GM08714 (cell line): ENCODE measurements at regions not wholly inside any gene's neighbourhood (a gene's known extent, or its start where the extent isn't known, plus 50 kb on each side); places are given as distances from the start of the nearest gene placed in this dataset.

ENCODE experiments used
- H3K4me3 ChIP-seq: fragments of 200-500 bp; sonication (Bioruptor generic); 2 replicates; pipeline ENCODE4 v1.5.1; 2014; ENCODE audit warnings: mild to moderate bottlenecking, low read length, inconsistent platforms
- ZNF274 ChIP-seq: IDR thresholded peaks from 2 replicates; pipeline ENCODE4 v1.6.1; 2012; ENCODE audit warnings: mild to moderate bottlenecking, low read depth, low read length

DNA sequence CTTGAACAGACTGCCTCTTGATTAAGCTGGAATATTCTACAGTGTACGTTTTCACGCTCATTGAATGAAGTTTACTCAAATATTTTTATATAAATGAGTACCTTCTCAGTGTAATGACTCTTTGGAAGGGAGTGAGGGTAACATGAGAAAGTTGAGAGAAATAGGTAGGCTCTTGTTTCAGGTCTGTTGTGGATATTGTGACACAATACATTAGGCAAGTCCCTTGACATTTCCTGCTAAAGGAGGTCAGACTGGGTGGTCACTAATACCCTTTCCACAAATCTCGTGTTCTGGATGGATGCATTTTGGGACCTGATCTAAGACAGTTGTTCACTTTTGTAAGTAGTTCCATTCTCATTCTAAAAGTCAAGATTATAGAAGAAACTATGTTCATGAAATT, 324.8 kb upstream of the AZI2 start:
- H3K4me3 ChIP-seq, result no peak overlapping the region
- no peak for TF ChIP-seq ZNF274

GRCh38 chr3:28674212-28674611, 325.6 kb upstream of the AZI2 start:
- no peak overlapping the region for H3K4me3 ChIP-seq
- no peak for TF ChIP-seq ZNF274

GRCh38 chr3:28677581-28677980, 329.0 kb upstream of the AZI2 start:
- no peak for TF ChIP-seq ZNF274
- H3K4me3 ChIP-seq, result no peak overlapping the region

DNA sequence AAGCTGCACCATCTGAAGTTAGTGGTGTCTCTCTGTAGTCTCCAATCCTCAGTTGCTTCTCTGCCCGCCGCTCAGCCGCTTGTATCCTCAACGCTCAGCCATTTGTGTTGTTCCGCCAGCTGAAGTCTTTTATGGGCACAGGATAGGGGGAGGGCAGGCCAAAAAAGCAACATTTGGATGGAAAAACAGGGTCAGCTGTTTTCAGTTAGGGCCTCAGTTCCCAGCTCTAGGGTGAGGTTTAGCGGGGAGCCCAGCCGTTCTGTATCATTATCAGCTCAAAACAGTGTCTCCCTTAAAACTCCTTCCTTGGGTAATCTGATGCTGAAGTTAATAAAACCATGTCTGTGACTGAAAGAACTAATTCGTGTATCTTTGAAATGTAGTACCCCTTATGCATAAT, 329.5 kb upstream of the AZI2 start:
- TF ChIP-seq ZNF274, result no peak
- H3K4me3 ChIP-seq, result no peak overlapping the region

DNA sequence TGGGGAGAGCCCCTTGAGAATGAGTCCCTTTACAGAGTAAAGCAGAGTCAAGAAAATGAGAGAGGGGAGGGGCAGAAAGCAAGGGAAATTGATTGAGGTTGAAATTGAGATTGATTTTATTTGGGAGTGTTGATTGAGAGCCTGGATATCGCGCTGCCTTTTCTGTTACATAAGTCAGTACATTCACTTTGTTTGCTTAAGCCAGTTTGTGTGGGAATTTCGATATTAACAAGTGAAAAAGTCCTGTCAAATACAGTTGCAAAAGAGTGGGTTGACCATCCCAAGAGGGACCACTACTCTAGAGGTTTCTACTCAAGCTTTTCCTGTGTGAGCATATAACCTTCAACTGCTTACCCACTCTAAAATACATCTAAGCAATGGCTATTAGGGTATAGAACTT, 331.4 kb upstream of the AZI2 start:
- TF ChIP-seq ZNF274, result no peak
- no peak overlapping the region for H3K4me3 ChIP-seq

DNA sequence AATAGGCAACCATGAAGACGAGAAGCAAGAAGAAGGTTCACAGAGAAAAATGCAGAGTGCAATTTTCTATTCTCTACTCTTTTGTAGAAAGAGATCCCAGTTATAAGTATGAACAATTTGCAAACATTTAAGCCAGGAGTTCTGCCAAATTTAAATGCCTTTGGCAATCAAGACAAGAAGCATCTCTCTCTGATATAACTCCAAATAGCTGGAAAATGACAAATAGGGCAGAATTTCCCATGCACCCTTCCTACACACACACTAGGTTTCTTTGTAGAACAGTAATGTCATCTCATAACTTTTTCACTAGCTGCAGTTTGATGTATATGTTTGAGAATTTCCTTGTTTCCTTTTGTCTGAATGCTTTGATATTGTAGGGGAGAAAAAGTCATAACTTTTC, 333.5 kb upstream of the AZI2 start:
- no peak overlapping the region for H3K4me3 ChIP-seq
- TF ChIP-seq ZNF274, result no peak

GRCh38 chr3:28690176-28690575, 341.6 kb upstream of the AZI2 start:
- no peak overlapping the region for H3K4me3 ChIP-seq
- no peak for TF ChIP-seq ZNF274

- TF ChIP-seq ZNF274, result no peak
- no peak overlapping the region for H3K4me3 ChIP-seq
Measured at GRCh38 chr3:28698706-28699105, 350.1 kb upstream of the AZI2 start.

DNA sequence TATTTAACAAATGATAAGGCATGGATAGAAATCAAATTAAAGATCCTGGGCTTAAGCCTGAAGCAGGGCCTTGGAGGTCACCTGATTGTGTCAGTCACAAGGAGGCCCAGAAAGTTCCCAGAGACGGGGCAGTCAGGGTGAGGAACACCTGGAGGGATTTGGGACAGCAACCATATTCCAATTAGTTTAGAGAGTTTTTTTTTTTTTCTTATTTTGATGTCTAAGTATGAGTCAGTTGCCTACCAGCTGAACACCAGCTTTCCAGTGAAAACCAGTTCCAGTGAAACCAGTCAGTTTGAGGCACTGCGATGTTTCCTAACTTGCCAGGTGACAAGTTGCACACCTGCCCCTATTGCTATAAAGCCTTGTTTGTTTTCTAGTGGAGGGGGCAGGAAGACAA, 350.7 kb upstream of the AZI2 start:
- H3K4me3 ChIP-seq, result no peak overlapping the region
- no peak for TF ChIP-seq ZNF274

DNA sequence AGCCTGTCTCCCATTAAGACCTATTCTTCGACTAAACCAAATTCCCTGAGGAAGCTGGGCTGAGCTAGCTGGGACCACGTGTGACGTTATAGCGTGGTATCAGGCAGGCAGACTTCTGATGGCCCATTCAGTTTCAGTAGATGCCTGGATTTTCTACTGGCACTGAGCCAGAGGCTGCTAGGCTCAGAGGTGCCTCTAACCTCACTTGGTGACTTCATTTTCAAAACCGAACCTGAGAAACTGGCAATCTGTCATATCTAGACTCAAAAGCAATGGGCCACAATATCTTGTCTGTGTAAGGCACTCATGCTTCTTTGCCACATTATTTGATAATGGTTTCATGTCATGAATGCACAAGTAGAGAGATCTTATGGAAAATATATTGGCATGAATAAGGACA, 352.1 kb upstream of the AZI2 start:
- TF ChIP-seq ZNF274, result no peak
- H3K4me3 ChIP-seq, result no peak overlapping the region

GRCh38 chr3:28703843-28704242, 355.2 kb upstream of the AZI2 start:
- no peak for TF ChIP-seq ZNF274

DNA sequence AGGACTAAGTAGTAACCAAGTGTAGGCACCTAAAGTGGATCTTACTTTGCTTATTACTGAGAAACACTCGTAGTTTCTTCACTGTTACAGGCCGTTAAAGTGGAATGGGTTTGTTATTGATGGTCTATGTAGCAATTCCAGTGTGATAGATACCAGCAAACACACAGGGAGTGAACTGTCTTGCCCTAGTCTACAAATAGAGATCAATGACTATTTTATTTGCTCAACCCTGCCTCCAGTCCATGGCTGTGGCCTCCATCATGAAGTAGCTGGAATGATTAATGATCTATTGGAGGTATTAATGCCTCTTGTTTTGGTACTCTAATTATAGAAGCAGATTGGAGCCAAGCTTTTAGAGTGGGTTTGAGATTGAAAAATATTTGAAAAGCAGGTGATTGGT, 362.7 kb upstream of the AZI2 start:
- TF ChIP-seq ZNF274, result no peak

More at GRCh38 chr3:28703843-28704242, 355.2 kb upstream of the AZI2 start:
- no peak overlapping the region for H3K4me3 ChIP-seq

DNA sequence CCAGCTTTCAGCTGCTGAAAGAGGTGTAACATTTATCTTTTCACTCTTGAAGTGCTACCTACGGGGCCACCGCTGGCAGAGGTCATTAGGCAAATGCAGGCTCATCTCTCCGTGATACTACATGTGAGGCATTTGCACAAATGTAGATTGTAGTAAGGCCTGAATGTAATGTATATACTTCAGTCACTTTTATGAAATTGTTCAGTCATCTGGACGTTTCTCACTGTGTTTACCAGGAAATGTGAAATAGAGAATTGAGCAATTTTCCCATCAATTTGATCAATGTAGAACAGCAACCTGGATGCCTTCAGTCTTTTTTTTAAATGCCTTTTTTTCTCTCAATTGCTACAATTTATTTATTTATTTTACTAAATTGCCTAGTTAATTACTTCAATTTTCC, 368.3 kb upstream of the AZI2 start:
- TF ChIP-seq ZNF274, result no peak
- no peak overlapping the region for H3K4me3 ChIP-seq

More for the DNA sequence above, 362.7 kb upstream of the AZI2 start:
- no peak overlapping the region for H3K4me3 ChIP-seq

GRCh38 chr3:28718074-28718849, 369.6 kb upstream of the AZI2 start:
- no peak for TF ChIP-seq ZNF274
- no peak overlapping the region for H3K4me3 ChIP-seq

- H3K4me3 ChIP-seq, result no peak overlapping the region
- no peak for TF ChIP-seq ZNF274
Measured at GRCh38 chr3:28726840-28727239, 378.2 kb upstream of the AZI2 start.

GRCh38 chr3:28727307-28727706, 378.7 kb upstream of the AZI2 start:
- TF ChIP-seq ZNF274, result no peak
- H3K4me3 ChIP-seq, result no peak overlapping the region

- H3K4me3 ChIP-seq, result no peak overlapping the region
- TF ChIP-seq ZNF274, result no peak
Measured at GRCh38 chr3:28738425-28738824, 389.8 kb upstream of the AZI2 start.
